Skin epidermis (tissue), 12 donors: ENCODE measurements at regions not wholly inside any gene's neighbourhood (a gene's known extent, or its start where the extent isn't known, plus 50 kb on each side); places are given as distances from the start of the nearest gene placed in this dataset.
"Not testable (repeated sequence)": the region's sequence is repeated elsewhere in the genome, so short reads cannot be mapped to it uniquely, and the experiment has no call there.

Source experiments
- H3K27ac ChIP-seq, 21 experiments: fragments of 200-600 bp; sonication (generic) in 11 of 21; one replicate each; pipeline ENCODE4 v1.5.0; 2020; ENCODE audit warnings: mild to moderate bottlenecking in 3 of 21, inconsistent platforms in 2 of 21, moderate library complexity in 2 of 21
- H3K4me3 ChIP-seq, 7 experiments: fragments of 200-600 bp; sonication (generic) in 2 of 7; one replicate each; pipeline ENCODE4 v1.5.0; 2020; ENCODE audit warnings: inconsistent platforms in 2 of 7, mild to moderate bottlenecking in 2 of 7, moderate library complexity in 1 of 7

GRCh38 chr16:29355339-29356059 is 51.0 kb downstream of the NPIPB11 start:
- H3K4me3 ChIP-seq, H3K27ac ChIP-seq: not testable (repeated sequence)

GRCh38 chr16:29354449-29354848 is 52.1 kb downstream of the NPIPB11 start:
- H3K27ac ChIP-seq, H3K4me3 ChIP-seq: not testable (repeated sequence)

GRCh38 chr16:29352617-29352999 is 53.9 kb downstream of the NPIPB11 start:
- not testable (repeated sequence) for H3K4me3 ChIP-seq, H3K27ac ChIP-seq

GRCh38 chr16:29351970-29352616 is 54.4 kb downstream of the NPIPB11 start:
- H3K4me3 ChIP-seq, H3K27ac ChIP-seq: not testable (repeated sequence)

- not testable (repeated sequence) for H3K27ac ChIP-seq, H3K4me3 ChIP-seq
Observed at GRCh38 chr16:29351271-29351969, 55.1 kb downstream of the NPIPB11 start.

- H3K4me3 ChIP-seq, H3K27ac ChIP-seq: not testable (repeated sequence)
Observed at GRCh38 chr16:29349966-29350365, 56.5 kb downstream of the NPIPB11 start.

- not testable (repeated sequence) for H3K27ac ChIP-seq, H3K4me3 ChIP-seq
Observed at GRCh38 chr16:29348748-29349147, 57.8 kb downstream of the NPIPB11 start.

- H3K27ac ChIP-seq, H3K4me3 ChIP-seq: not testable (repeated sequence)
Observed at GRCh38 chr16:29348123-29348690, 58.3 kb downstream of the NPIPB11 start.

GRCh38 chr16:29346796-29347580 is 59.5 kb downstream of the NPIPB11 start:
- not testable (repeated sequence) for H3K4me3 ChIP-seq
- H3K27ac ChIP-seq = peak overlapping the region in 1 of 21 experiments; percentile 65

GRCh38 chr16:29346203-29346602 is 60.3 kb downstream of the NPIPB11 start:
- not testable (repeated sequence) for H3K27ac ChIP-seq, H3K4me3 ChIP-seq

- peak overlapping the region in 10 of 21 experiments; percentile 23 to 78 (median 60) for H3K27ac ChIP-seq
- H3K4me3 ChIP-seq = not testable (repeated sequence)
Observed at GRCh38 chr16:29342937-29343336, 63.6 kb downstream of the NPIPB11 start.

- not testable (repeated sequence) for H3K4me3 ChIP-seq, H3K27ac ChIP-seq
Observed at GRCh38 chr16:29340779-29341438, 65.6 kb downstream of the NPIPB11 start.

- H3K27ac ChIP-seq, H3K4me3 ChIP-seq: not testable (repeated sequence)
Observed at GRCh38 chr16:29340235-29340634, 66.3 kb downstream of the NPIPB11 start.

- H3K4me3 ChIP-seq = not testable (repeated sequence)
- H3K27ac ChIP-seq = peak overlapping the region in 1 of 21 experiments; percentile 29
Observed at GRCh38 chr16:29338821-29339700, 67.5 kb downstream of the NPIPB11 start.

GRCh38 chr16:29337385-29337901 is 69.1 kb downstream of the NPIPB11 start:
- not testable (repeated sequence) for H3K27ac ChIP-seq, H3K4me3 ChIP-seq

GRCh38 chr16:29335549-29335846 is 71.0 kb downstream of the NPIPB11 start:
- not testable (repeated sequence) for H3K27ac ChIP-seq, H3K4me3 ChIP-seq

- H3K27ac ChIP-seq, H3K4me3 ChIP-seq: not testable (repeated sequence)
Observed at GRCh38 chr16:29334776-29335548, 71.5 kb downstream of the NPIPB11 start.
